WTC11 (cell line): ENCODE measurements at regions not wholly inside any gene's neighbourhood (a gene's known extent, or its start where the extent isn't known, plus 50 kb on each side); places are given as distances from the start of the nearest gene placed in this dataset.

Experiments
- ATAC-seq: fragments of 200-7000 bp; cut with Tn5 transposase; 2 replicates; pipeline ENCODE4 v1.10.0; 2021; ENCODE audit warnings: mild to moderate bottlenecking, moderate library complexity
- CTCF ChIA-PET: fragments of 300-600 bp; sonication (Branson Sonifier 250); formaldehyde crosslinking; loops from one replicate; lab custom pipeline; 2021; ENCODE audit warnings: antibody characterized with exemption; lab: Charles Lee
- POLR2A ChIA-PET: fragments of 350-600 bp; sonication (Branson Sonifier 250); formaldehyde crosslinking; loops from one replicate; lab custom pipeline; 2021; ENCODE audit warnings: antibody characterized with exemption; lab: Charles Lee
- DNase-seq: peaks from one replicate; pipeline ENCODE4 v3.0.0; 2021; ENCODE audit warnings: low spot score
- H3K27ac Mint-ChIP-seq: 2 replicates; pipeline ENCODE4 v1.8.0; 2021; ENCODE audit warnings: mixed read lengths
- H3K27me3 Mint-ChIP-seq: 2 replicates; pipeline ENCODE4 v1.8.0; 2021; ENCODE audit warnings: low read depth, mild to moderate bottlenecking, moderate library complexity, mixed read lengths
- H3K36me3 Mint-ChIP-seq: 2 replicates; pipeline ENCODE4 v1.8.0; 2021; ENCODE audit warnings: mixed read lengths
- H3K4me1 Mint-ChIP-seq: 2 replicates; pipeline ENCODE4 v1.8.0; 2022; ENCODE audit warnings: mixed read lengths
- H3K4me3 Mint-ChIP-seq: 2 replicates; pipeline ENCODE4 v1.8.0; 2021; ENCODE audit warnings: mild to moderate bottlenecking, moderate library complexity, mixed read lengths
- H3K9me3 Mint-ChIP-seq: 2 replicates; pipeline ENCODE4 v1.8.0; 2021; ENCODE audit warnings: mixed read lengths
- ELF4 ChIP-seq: sonication (generic); formaldehyde crosslinking; IDR thresholded peaks from 2 replicates; pipeline ENCODE4 v1.8.1; 2022; ENCODE audit warnings: low read depth, mild to moderate bottlenecking, moderate library complexity, missing genetic modification reagents
- FOXK1 ChIP-seq: sonication (generic); formaldehyde crosslinking; IDR thresholded peaks from 2 replicates; pipeline ENCODE4 v1.8.0; 2022; ENCODE audit warnings: mild to moderate bottlenecking, moderate library complexity, missing genetic modification reagents
- GABPB1 ChIP-seq: sonication (generic); formaldehyde crosslinking; IDR thresholded peaks from 2 replicates; pipeline ENCODE4 v1.8.1; 2023; ENCODE audit warnings: mild to moderate bottlenecking, missing genetic modification reagents
- HMGA2 ChIP-seq: fragments of 250-450 bp; sonication (Bioruptor Pico); IDR thresholded peaks from 2 replicates; pipeline ENCODE4 v1.4.0; 2021; ENCODE audit warnings: mild to moderate bottlenecking, moderate library complexity
- IRF2 ChIP-seq: sonication (generic); formaldehyde crosslinking; IDR thresholded peaks from 2 replicates; pipeline ENCODE4 v1.8.0; 2022; ENCODE audit warnings: low read depth, missing genetic modification reagents, borderline replicate concordance
- JUN ChIP-seq: sonication (generic); formaldehyde crosslinking; IDR thresholded peaks from 2 replicates; pipeline ENCODE4 v1.8.0; 2023; ENCODE audit warnings: mild to moderate bottlenecking, missing genetic modification reagents
- MYBL2 ChIP-seq: sonication (generic); formaldehyde crosslinking; IDR thresholded peaks from 2 replicates; pipeline ENCODE4 v1.8.1; 2023; ENCODE audit warnings: mild to moderate bottlenecking, moderate library complexity, missing genetic modification reagents
- TP53 ChIP-seq: sonication (generic); formaldehyde crosslinking; IDR thresholded peaks from 2 replicates; pipeline ENCODE4 v1.8.1; 2023; ENCODE audit warnings: mild to moderate bottlenecking, missing genetic modification reagents
- ZNF423 ChIP-seq: fragments of 250-450 bp; sonication (Bioruptor Pico); IDR thresholded peaks from 2 replicates; pipeline ENCODE4 v2.1.2; 2022; ENCODE audit warnings: mild to moderate bottlenecking, moderate library complexity
- TF ChIP-seq, protein P1 (sequence below): sonication (generic); formaldehyde crosslinking; IDR thresholded peaks from 2 replicates; pipeline ENCODE4 v1.8.1; 2022; ENCODE audit warnings: mild to moderate bottlenecking, moderate library complexity, missing genetic modification reagents
- TF ChIP-seq, protein P2 (sequence below): sonication (generic); formaldehyde crosslinking; IDR thresholded peaks from 2 replicates; pipeline ENCODE4 v1.8.0; 2023; ENCODE audit warnings: mild to moderate bottlenecking, missing genetic modification reagents
- TF ChIP-seq, protein P3 (sequence below): sonication (generic); formaldehyde crosslinking; conservative IDR thresholded peaks from 2 replicates; pipeline ENCODE4 v1.8.1; 2023; ENCODE audit warnings: mild to moderate bottlenecking, low read depth, missing genetic modification reagents, moderate library complexity
- TF ChIP-seq, protein P4 (sequence below): sonication (generic); formaldehyde crosslinking; IDR thresholded peaks from 2 replicates; pipeline ENCODE4 v1.8.0; 2022; ENCODE audit warnings: missing genetic modification reagents

DNA sequence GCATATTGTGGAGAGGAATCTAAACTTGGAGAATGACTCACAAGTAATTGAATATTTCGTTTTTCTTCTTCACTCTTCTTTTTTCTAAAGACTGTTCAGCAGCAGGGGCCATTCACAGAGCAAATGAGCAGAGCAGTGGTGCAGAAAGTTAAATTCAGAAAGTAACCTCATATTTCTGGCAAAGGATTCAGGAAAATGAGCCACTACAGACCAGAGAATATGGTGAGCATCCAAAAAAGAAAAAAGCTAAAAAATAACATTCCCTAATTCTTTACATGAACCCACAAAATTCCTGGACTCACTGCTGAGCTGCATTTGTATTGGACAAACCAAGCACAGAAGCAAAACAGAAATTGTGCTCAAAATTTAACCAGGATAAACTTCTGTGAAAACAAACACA lies 1486.8 kb upstream of the C9orf72 start:
- CTCF ChIA-PET = interaction anchor here (1.0 kb wide), 1 partner anchor 239 kb away, joined by 3 read pairs; no protein-coding TSS in a partner anchor
- Mint-ChIP-seq H3K36me3 (no peaks in the 10 kb centered on the region), H3K27me3 (no peaks in the 10 kb centered on the region), H3K4me1 (peaks cover 6% of the 10 kb centered on the region), H3K27ac (no peak overlapping the region), H3K4me3 (no peak overlapping the region), H3K9me3 (peaks cover 6% of the 10 kb centered on the region; the same call in 1 of the 2 replicates)
- POLR2A ChIA-PET = no interaction called here
- no peak for DNase-seq
- ATAC-seq = no peak
- TF ChIP-seq ELF4 (CRISPR knock-in tag) (no peak), MYBL2 (CRISPR knock-in tag) (no peak)
- TF ChIP-seq, protein P1, sequence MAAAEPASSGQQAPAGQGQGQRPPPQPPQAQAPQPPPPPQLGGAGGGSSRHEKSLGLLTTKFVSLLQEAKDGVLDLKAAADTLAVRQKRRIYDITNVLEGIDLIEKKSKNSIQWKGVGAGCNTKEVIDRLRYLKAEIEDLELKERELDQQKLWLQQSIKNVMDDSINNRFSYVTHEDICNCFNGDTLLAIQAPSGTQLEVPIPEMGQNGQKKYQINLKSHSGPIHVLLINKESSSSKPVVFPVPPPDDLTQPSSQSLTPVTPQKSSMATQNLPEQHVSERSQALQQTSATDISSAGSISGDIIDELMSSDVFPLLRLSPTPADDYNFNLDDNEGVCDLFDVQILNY (CRISPR knock-in tag) = no peak

DNA sequence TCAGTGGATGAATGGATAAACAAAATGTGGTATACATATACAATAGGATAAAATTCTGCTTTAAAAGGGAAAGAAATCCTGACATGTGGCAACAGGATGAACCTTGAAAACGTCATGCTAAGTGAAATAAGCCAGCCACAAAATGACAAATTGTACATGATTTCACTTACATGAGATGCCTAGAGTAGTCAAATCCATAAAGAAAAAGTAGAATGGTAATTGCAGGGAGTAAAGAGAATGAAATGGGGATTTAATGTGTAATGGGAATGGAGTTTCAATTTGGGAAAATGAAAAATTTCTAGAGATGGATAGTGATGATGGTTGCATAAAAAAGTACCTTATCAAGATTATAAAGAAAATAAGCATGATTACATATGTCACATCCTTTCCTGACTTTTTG lies 1489.2 kb upstream of the C9orf72 start:
- H3K27ac Mint-ChIP-seq = no peak overlapping the region

More for the DNA sequence above, 1489.2 kb upstream of the C9orf72 start:
- POLR2A ChIA-PET = no interaction called here
- H3K4me3 Mint-ChIP-seq = no peak overlapping the region
- no peaks in the 10 kb centered on the region for H3K27me3 Mint-ChIP-seq
- no peak for DNase-seq
- no peaks in the 10 kb centered on the region for H3K36me3 Mint-ChIP-seq
- H3K9me3 Mint-ChIP-seq = no peaks in the 10 kb centered on the region
- TF ChIP-seq, protein P2, sequence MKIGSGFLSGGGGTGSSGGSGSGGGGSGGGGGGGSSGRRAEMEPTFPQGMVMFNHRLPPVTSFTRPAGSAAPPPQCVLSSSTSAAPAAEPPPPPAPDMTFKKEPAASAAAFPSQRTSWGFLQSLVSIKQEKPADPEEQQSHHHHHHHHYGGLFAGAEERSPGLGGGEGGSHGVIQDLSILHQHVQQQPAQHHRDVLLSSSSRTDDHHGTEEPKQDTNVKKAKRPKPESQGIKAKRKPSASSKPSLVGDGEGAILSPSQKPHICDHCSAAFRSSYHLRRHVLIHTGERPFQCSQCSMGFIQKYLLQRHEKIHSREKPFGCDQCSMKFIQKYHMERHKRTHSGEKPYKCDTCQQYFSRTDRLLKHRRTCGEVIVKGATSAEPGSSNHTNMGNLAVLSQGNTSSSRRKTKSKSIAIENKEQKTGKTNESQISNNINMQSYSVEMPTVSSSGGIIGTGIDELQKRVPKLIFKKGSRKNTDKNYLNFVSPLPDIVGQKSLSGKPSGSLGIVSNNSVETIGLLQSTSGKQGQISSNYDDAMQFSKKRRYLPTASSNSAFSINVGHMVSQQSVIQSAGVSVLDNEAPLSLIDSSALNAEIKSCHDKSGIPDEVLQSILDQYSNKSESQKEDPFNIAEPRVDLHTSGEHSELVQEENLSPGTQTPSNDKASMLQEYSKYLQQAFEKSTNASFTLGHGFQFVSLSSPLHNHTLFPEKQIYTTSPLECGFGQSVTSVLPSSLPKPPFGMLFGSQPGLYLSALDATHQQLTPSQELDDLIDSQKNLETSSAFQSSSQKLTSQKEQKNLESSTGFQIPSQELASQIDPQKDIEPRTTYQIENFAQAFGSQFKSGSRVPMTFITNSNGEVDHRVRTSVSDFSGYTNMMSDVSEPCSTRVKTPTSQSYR (CRISPR knock-in tag) = no peak
- TF ChIP-seq IRF2 = no peak
- no peak for TF ChIP-seq HMGA2 (CRISPR knock-in tag)
- TF ChIP-seq GABPB1 (CRISPR knock-in tag) = no peak
- TF ChIP-seq, protein P3, sequence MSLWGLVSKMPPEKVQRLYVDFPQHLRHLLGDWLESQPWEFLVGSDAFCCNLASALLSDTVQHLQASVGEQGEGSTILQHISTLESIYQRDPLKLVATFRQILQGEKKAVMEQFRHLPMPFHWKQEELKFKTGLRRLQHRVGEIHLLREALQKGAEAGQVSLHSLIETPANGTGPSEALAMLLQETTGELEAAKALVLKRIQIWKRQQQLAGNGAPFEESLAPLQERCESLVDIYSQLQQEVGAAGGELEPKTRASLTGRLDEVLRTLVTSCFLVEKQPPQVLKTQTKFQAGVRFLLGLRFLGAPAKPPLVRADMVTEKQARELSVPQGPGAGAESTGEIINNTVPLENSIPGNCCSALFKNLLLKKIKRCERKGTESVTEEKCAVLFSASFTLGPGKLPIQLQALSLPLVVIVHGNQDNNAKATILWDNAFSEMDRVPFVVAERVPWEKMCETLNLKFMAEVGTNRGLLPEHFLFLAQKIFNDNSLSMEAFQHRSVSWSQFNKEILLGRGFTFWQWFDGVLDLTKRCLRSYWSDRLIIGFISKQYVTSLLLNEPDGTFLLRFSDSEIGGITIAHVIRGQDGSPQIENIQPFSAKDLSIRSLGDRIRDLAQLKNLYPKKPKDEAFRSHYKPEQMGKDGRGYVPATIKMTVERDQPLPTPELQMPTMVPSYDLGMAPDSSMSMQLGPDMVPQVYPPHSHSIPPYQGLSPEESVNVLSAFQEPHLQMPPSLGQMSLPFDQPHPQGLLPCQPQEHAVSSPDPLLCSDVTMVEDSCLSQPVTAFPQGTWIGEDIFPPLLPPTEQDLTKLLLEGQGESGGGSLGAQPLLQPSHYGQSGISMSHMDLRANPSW (CRISPR knock-in tag) = no peak
- no peak for TF ChIP-seq TP53 (CRISPR knock-in tag)
- TF ChIP-seq, protein P4, sequence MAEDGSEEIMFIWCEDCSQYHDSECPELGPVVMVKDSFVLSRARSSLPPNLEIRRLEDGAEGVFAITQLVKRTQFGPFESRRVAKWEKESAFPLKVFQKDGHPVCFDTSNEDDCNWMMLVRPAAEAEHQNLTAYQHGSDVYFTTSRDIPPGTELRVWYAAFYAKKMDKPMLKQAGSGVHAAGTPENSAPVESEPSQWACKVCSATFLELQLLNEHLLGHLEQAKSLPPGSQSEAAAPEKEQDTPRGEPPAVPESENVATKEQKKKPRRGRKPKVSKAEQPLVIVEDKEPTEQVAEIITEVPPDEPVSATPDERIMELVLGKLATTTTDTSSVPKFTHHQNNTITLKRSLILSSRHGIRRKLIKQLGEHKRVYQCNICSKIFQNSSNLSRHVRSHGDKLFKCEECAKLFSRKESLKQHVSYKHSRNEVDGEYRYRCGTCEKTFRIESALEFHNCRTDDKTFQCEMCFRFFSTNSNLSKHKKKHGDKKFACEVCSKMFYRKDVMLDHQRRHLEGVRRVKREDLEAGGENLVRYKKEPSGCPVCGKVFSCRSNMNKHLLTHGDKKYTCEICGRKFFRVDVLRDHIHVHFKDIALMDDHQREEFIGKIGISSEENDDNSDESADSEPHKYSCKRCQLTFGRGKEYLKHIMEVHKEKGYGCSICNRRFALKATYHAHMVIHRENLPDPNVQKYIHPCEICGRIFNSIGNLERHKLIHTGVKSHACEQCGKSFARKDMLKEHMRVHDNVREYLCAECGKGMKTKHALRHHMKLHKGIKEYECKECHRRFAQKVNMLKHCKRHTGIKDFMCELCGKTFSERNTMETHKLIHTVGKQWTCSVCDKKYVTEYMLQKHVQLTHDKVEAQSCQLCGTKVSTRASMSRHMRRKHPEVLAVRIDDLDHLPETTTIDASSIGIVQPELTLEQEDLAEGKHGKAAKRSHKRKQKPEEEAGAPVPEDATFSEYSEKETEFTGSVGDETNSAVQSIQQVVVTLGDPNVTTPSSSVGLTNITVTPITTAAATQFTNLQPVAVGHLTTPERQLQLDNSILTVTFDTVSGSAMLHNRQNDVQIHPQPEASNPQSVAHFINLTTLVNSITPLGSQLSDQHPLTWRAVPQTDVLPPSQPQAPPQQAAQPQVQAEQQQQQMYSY = no peak
- TF ChIP-seq JUN (CRISPR knock-in tag) = no peak
- no peak for TF ChIP-seq FOXK1 (CRISPR knock-in tag)
- TF ChIP-seq ZNF423 (CRISPR knock-in tag) = no peak
- TF ChIP-seq, protein P1 (CRISPR knock-in tag) = no peak
- TF ChIP-seq, all 79 proteins: peak for 0
- no peak for ATAC-seq
- H3K4me1 Mint-ChIP-seq = peaks cover 6% of the 10 kb centered on the region
- CTCF ChIA-PET = interaction anchor here (0.6 kb wide), 1 partner anchor 27 kb away, joined by 3 read pairs; no protein-coding TSS in a partner anchor
